Urinary bladder (tissue), 4 donors: ENCODE measurements at regions not wholly inside any gene's neighbourhood (a gene's known extent, or its start where the extent isn't known, plus 50 kb on each side); places are given as distances from the start of the nearest gene placed in this dataset. TPM values are rescaled to one million over a fixed set of nuclear protein-coding genes. Genes with fewer than 3 reads are reported as not detected.
"Not testable (repeated sequence)": the region's sequence is repeated elsewhere in the genome, so short reads cannot be mapped to it uniquely, and the experiment has no call there.

ENCODE experiments used
- DNase-seq: peaks from one replicate; pipeline ENCODE4 v3.0.0-alpha.2; 2015; ENCODE audit errors: extremely low spot score
- H3K27ac ChIP-seq: one replicate; pipeline ENCODE4 v1.5.1; 2013; ENCODE audit warnings: low read depth, mild to moderate bottlenecking, moderate library complexity
- H3K36me3 ChIP-seq: one replicate; pipeline ENCODE4 v1.6.1; 2013; ENCODE audit warnings: mild to moderate bottlenecking, moderate library complexity; ENCODE audit not compliant: insufficient read depth
- H3K4me1 ChIP-seq: one replicate; pipeline ENCODE4 v1.6.1; 2013; ENCODE audit warnings: mild to moderate bottlenecking, moderate library complexity; ENCODE audit not compliant: insufficient read depth
- H3K4me3 ChIP-seq: one replicate; pipeline ENCODE4 v1.5.1; 2013; ENCODE audit warnings: low read depth, low read length
- WGBS: extraction: QIAGEN DNeasy Blood & Tissue Kit; methylation state at CpG from one replicate; pipeline ENCODE4 v1.1.7; 2013; 5-methylcytosine and 5-hydroxymethylcytosine counted together
- small RNA-seq: library from RNA; depleted of rRNA; stranded (forward); fragments of <200 nt; gene quantifications from one replicate; pipeline ENCODE3, GENCODE V24; 2014
- donor health status: healthy with polysubstance abuse.
- donor health status: healthy.

GRCh38 chr19:22502766-22503165 lies 80.6 kb upstream of the ZNF98 start:
- H3K4me3 ChIP-seq: no peak overlapping the region
- H3K4me1 ChIP-seq: no peaks in the 10 kb centered on the region
- WGBS: 91% methylated on average over 3 of the region's 3 CpGs
- H3K27ac ChIP-seq: no peak overlapping the region
- H3K36me3 ChIP-seq: no peaks in the 10 kb centered on the region
- no peak for DNase-seq

- H3K36me3 ChIP-seq, DNase-seq, H3K4me1 ChIP-seq, H3K27ac ChIP-seq, H3K4me3 ChIP-seq: not testable (repeated sequence)
- WGBS: 97% methylated on average over 34 of the region's 34 CpGs
Measured at GRCh38 chr19:22498831-22499430, 76.8 kb upstream of the ZNF98 start.

- DNase-seq: no peak
- Histone ChIP-seq H3K4me1 (no peaks in the 10 kb centered on the region), H3K27ac (no peak overlapping the region), H3K4me3 (no peak overlapping the region), H3K36me3 (no peaks in the 10 kb centered on the region)
- 80% methylated on average over 2 of the region's 2 CpGs for WGBS
Measured at GRCh38 chr19:22491746-22492145, 69.6 kb upstream of the ZNF98 start.

- DNase-seq, H3K4me3 ChIP-seq, H3K27ac ChIP-seq, H3K4me1 ChIP-seq, H3K36me3 ChIP-seq: not testable (repeated sequence)
- WGBS: 82% methylated on average over 7 of the region's 7 CpGs
Measured at GRCh38 chr19:22483514-22483913, 61.4 kb upstream of the ZNF98 start.

GRCh38 chr19:22472180-22472637 lies 50.1 kb upstream of the ZNF98 start:
- H3K4me3 ChIP-seq: no peak overlapping the region
- no peaks in the 10 kb centered on the region for H3K4me1 ChIP-seq
- H3K36me3 ChIP-seq: peaks cover 2% of the 10 kb centered on the region
- no peak overlapping the region for H3K27ac ChIP-seq
- no peak for DNase-seq
- WGBS: 91% methylated on average over 2 of the region's 2 CpGs

Small RNA genes lying in the stretch of these regions (small RNA-seq; reads per million reads assigned to genes)
- not detected for gene AC004004.1
